Retina (tissue), 1 donor: ENCODE measurements at regions not wholly inside any gene's neighbourhood (a gene's known extent, or its start where the extent isn't known, plus 50 kb on each side); places are given as distances from the start of the nearest gene placed in this dataset.

Source experiments
- DNase-seq: peaks from one replicate; pipeline ENCODE4 v3.0.0-alpha.2; 2016

- no peak for DNase-seq
Observed at GRCh38 chr5:88613051-88613450, 269.9 kb downstream of the MEF2C start.

- DNase-seq: no peak
Observed at GRCh38 chr5:88610586-88610985, 272.4 kb downstream of the MEF2C start.

- no peak for DNase-seq
Observed at GRCh38 chr5:88607492-88607891, 275.5 kb downstream of the MEF2C start.

GRCh38 chr5:88606626-88607025, 276.4 kb downstream of the MEF2C start:
- no peak for DNase-seq

GRCh38 chr5:88606173-88606572, 276.8 kb downstream of the MEF2C start:
- DNase-seq: no peak

GRCh38 chr5:88602584-88602983, 280.4 kb downstream of the MEF2C start:
- no peak for DNase-seq

DNA sequence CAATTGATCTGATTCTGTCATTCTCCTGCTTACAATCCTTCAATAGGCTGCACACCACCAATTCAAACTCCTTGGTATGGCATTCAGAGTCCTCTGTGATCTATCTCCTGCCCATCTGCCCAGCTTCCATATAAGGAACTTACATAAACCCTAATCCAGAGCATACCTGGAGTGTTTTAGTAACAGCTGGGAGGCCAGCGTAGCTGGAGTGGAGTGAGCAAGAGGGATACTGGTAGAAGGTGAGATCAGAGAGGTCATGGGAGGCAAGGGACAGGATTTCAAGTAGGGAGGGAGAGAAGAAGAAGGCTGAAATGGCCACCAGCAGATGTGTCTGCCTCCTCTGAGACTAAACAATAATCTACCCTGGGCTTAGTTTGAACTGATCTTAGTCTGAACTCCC, 288.5 kb downstream of the MEF2C start:
- DNase-seq: no peak

GRCh38 chr5:88588609-88589008, 294.4 kb downstream of the MEF2C start:
- DNase-seq: no peak

DNA sequence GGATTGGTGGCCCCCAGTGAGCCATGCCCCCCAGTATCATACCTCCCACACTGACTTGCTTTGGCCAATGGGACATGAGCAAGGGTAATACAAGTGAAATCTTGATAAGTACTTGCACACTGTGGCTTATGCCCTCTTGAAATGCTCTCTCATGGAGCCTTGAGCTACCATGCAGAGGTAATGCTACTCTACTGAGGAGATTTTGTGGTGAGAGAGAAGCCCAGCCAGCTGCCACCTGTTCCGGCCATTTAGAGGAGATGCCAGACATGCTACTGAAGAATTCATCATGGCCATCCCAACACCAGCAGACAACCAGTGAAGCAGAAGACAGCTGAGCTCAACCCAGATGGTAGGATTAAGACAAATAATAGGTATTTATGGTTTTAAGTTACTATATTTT, 299.5 kb downstream of the MEF2C start:
- DNase-seq: no peak

- DNase-seq: no peak
Observed at GRCh38 chr5:88558366-88558765, 289.7 kb upstream of the TMEM161B start.

GRCh38 chr5:88557881-88558280, 289.2 kb upstream of the TMEM161B start:
- DNase-seq: no peak

DNA sequence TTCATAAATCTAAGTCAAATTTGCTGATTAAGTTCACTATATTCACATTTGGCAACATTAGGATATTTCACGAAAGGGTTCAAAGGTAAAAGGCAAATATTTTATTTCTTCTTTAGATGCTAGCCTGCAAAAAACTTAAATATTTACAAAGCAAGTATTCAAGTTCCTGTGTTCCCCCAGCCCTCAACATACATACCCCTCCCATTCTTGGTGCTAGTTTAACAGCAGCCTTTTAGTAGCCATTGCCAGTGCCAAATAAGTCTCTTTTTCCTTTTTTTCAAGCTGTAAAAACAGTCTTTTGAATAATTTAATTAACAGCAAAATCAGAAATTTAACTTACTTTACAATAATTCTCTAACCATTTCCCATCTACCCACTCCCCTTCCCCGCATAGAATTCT, 288.5 kb upstream of the TMEM161B start:
- DNase-seq: no peak

- DNase-seq: peak; percentile 63
Observed at GRCh38 chr5:88556406-88556805, 287.8 kb upstream of the TMEM161B start.

DNA sequence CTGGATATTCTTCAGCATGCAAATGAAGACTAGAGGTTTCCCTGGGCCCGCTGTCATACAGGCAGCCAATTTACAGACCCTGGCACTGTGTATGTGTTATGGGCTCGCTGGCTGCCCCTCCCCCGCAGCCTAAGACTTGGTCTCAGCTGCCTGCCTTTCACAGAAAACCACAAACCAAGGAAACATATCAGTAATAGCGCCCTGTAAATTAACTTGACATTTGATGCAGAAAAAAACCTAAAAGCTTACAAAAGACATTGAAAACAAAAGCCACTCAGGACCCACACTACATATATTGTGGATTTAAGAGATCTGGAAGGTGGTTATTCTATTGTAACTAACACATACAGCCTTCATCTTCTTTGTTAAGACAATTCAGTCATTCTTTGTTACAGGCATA, 287.0 kb upstream of the TMEM161B start:
- DNase-seq: peak; percentile 87

GRCh38 chr5:88553986-88554385, 285.3 kb upstream of the TMEM161B start:
- no peak for DNase-seq

DNA sequence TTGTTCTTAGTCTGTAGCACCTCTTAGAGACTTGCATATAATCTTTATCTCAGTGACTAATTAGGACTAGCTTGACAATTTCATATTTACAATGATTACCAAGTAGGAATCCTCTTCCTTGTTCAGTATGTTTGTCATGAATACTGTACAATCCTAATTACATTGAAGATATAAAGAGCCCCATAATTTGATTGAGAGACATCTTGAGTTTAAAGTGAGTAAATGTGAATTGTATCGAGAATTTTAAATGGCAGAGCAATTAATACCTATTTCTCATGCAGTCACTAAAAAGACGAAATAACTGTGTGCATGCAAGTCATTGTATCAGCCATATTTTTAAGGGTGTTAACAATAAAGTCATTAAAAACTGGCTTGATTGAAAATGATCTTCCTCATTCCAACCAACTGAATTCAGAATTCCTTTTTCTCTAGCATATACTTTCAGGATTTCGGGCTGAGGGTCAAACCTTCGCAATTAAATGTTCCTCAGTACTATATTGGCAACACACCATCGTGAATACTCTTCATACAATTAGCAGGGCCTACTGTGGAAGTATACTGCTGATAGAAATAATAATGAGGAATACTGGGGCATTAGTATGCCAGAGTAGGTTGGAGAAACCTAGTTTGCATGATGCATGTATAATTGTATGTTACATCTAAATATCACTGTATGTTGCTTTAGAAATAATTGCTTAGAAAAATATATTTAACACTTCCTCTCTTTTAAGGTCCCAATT, 284.7 kb upstream of the TMEM161B start:
- DNase-seq: no peak

- no peak for DNase-seq
Observed at GRCh38 chr5:88552426-88552825, 283.8 kb upstream of the TMEM161B start.

- DNase-seq: peak; percentile 86
Observed at GRCh38 chr5:88551724-88552345, 283.2 kb upstream of the TMEM161B start.

DNA sequence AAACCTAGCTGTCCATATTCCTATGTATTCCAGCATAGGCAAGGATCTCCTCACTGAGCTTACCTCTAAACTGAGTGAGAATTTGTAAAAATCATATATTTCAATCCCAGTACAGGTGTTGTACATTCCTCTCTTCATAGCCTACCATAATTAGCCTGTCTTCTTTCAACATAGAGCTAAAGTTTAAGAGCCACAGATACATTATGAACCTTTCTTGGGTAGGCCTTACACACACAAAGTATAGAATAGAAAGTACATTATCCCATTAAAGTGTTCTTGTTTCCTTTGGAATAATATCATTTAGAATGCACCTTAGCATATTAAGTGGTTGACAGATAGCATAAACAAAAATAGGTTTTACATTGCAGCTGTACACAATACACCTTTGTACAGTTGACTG, 282.1 kb upstream of the TMEM161B start:
- no peak for DNase-seq

DNA sequence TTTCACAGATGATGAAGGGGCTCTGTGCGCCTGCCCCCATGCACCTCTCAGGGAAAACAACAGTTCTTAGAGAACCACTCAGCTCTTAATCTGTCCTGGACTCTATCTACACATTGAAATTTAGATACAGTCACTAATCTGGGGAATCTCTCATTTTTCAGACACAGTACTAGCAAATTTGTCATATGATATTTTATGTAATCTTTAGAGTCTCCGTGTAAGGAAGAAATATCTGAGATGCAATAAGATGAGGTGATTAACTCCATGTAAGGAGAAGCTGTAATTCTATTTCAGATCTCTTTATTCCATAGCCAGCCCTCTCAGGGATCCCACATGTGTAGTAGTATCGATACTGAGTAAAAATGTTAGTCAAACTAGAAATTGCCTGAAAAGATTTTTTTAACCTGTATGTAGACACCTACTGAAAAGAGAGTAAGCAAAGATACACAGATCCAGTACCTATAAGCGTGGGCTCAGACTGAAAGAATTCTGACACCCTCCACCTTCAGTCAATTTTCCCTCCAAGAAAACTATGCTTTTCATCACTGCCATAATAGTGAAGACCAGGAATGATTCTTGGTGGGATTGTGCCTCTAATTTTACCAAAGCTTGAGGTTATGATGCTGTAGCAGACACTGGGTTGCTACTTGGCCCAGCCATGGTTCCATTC, 279.6 kb upstream of the TMEM161B start:
- no peak for DNase-seq

DNA sequence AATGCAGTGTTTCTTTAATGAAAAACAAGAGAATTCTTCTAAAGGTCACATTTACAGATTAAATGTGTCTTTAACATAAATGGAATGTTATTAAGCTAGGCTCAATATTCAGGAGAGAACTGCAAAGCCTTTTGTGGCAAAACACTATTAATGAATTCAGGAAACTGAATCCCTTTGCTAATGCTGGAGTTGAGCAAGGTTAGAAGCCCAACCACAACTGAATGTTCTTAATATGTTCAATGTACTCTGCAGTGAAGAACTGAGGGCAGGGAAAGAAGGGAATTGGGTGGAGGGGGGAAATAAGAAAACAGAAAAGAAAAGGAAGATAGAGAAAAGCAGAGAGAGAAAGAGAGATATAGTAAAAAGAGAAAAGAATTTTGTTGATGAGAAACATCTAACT, 276.7 kb upstream of the TMEM161B start:
- DNase-seq: no peak

- peak; percentile 65 for DNase-seq
Observed at GRCh38 chr5:88544671-88545070, 276.0 kb upstream of the TMEM161B start.

DNA sequence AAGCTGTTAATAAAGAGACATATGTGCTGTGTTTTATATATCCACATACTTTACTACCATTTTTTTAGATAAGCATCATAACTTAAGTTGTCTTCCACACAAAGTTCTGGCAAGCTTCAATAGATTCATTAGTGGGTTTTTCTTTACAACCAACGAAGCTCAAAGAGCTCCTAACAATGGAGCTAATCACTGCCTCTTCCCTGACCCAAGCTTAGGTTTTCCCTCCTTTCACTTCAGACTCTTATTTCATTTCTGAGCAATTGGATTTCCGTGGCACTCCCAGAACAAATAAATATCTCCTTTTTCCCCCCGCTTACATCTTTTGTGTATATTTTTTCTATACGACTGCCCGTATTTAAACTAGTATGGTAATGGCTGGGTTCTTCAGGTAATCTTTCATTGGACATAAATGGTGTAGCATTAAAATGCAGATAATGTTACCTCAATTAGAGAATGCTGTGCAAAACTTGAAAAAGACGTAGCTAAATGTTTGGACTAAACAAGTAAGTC, 275.5 kb upstream of the TMEM161B start:
- DNase-seq: peak; percentile 63

GRCh38 chr5:88542786-88543185, 274.1 kb upstream of the TMEM161B start:
- DNase-seq: no peak
